A673 (cell line): ENCODE measurements at regions not wholly inside any gene's neighbourhood (a gene's known extent, or its start where the extent isn't known, plus 50 kb on each side); places are given as distances from the start of the nearest gene placed in this dataset.

Experiments used
- BruUV-seq: library from RNA; stranded (reverse); fragments of 400-500 nt; replicated peaks from 2 replicates; lab custom pipeline; 2021; lab: Mats Ljungman, UMichigan
- CTCF ChIA-PET: fragments of 300-600 bp; sonication (Branson Sonifier 250); formaldehyde crosslinking; loops from one replicate; lab custom pipeline; 2022; ENCODE audit warnings: antibody characterized with exemption; lab: Charles Lee
- POLR2A ChIA-PET: fragments of 300-600 bp; sonication (Branson Sonifier 250); formaldehyde crosslinking; loops from one replicate; lab custom pipeline; 2022; ENCODE audit warnings: antibody characterized with exemption; ENCODE audit not compliant: low non-redundant PET; lab: Charles Lee
- DNase-seq: peaks from one replicate; pipeline ENCODE4 v3.0.0-alpha.2; 2015; ENCODE audit warnings: low spot score
- H3K27ac ChIP-seq: fragments of 200-600 bp; sonication (generic); 2 replicates; pipeline ENCODE4 v1.5.1; 2016; ENCODE audit warnings: mixed run types, low read depth, mild to moderate bottlenecking, mixed read lengths, antibody characterized with exemption, low read length; ENCODE audit not compliant: poor library complexity, severe bottlenecking
- H3K27me3 ChIP-seq: fragments of 200-600 bp; sonication (generic); replicated peaks from 2 replicates; pipeline ENCODE4 v1.6.1; 2017; ENCODE audit warnings: mixed run types, low read depth, mild to moderate bottlenecking, mixed read lengths, antibody characterized with exemption, low read length; ENCODE audit not compliant: insufficient read depth, poor library complexity
- H3K36me3 ChIP-seq: fragments of 200-600 bp; sonication (generic); 2 replicates; pipeline ENCODE4 v1.6.1; 2016; ENCODE audit warnings: mixed run types, mild to moderate bottlenecking, mixed read lengths, antibody characterized with exemption, low read length; ENCODE audit not compliant: insufficient read depth, poor library complexity, severe bottlenecking
- H3K4me1 ChIP-seq: fragments of 200-600 bp; sonication (generic); 2 replicates; pipeline ENCODE4 v1.6.1; 2017; ENCODE audit warnings: mixed run types, mild to moderate bottlenecking, mixed read lengths, antibody characterized with exemption, low read length; ENCODE audit not compliant: insufficient read depth, poor library complexity, severe bottlenecking
- H3K4me3 ChIP-seq: fragments of 200-600 bp; sonication (generic); 2 replicates; pipeline ENCODE4 v1.5.1; 2016; ENCODE audit warnings: low read depth, mixed run types, mild to moderate bottlenecking, mixed read lengths, low read length; ENCODE audit not compliant: poor library complexity, severe bottlenecking
- H3K9me3 ChIP-seq: fragments of 200-600 bp; sonication (generic); 2 replicates; pipeline ENCODE4 v1.6.1; 2016; ENCODE audit warnings: mixed run types, low read depth, mild to moderate bottlenecking, mixed read lengths, antibody characterized with exemption, low read length; ENCODE audit not compliant: poor library complexity, severe bottlenecking
- CTCF ChIP-seq: fragments of 300-800, 200-600 bp; sonication (generic); conservative IDR thresholded peaks from 2 replicates; pipeline ENCODE4 v1.5.1; 2017; ENCODE audit warnings: low read depth, mild to moderate bottlenecking, antibody characterized with exemption, low read length, moderate library complexity, mixed read lengths
- EZH2 ChIP-seq: fragments of 200-600 bp; sonication (generic); IDR thresholded peaks from 2 replicates; pipeline ENCODE4 v1.6.1; 2017; ENCODE audit warnings: borderline replicate concordance, low read depth, mild to moderate bottlenecking, mixed read lengths, antibody characterized with exemption, low read length; ENCODE audit not compliant: poor library complexity, severe bottlenecking
- intact Hi-C: fragments of 100-400 bp; cut with micrococcal nuclease; formaldehyde crosslinking; loops from one replicate; pipeline ENCODE4 v1.10.0; 2022; ENCODE audit not compliant: unreplicated experiment

- ChIA-PET CTCF (no interaction called here), POLR2A (no interaction called here)
- H3K27ac ChIP-seq, result no peak overlapping the region
- no TSS peak for BruUV-seq
- no peaks in the 10 kb centered on the region for H3K9me3 ChIP-seq
- no peaks in the 10 kb centered on the region for H3K27me3 ChIP-seq
- H3K4me1 ChIP-seq, result peaks cover 9% of the 10 kb centered on the region
- DNase-seq, result no peak
- H3K36me3 ChIP-seq, result no peaks in the 10 kb centered on the region
- intact Hi-C loops, result no loop called here
- H3K4me3 ChIP-seq, result no peak overlapping the region
- TF ChIP-seq EZH2, result no peak
- no peak for TF ChIP-seq CTCF
Observed at GRCh38 chr19:32202244-32202643, 143.2 kb upstream of the ZNF507 start.

- TF ChIP-seq CTCF, result no peak
- no peak for TF ChIP-seq EZH2
- intact Hi-C loops, result no loop called here
- Histone ChIP-seq H3K4me1 (peaks cover 9% of the 10 kb centered on the region), H3K27me3 (no peaks in the 10 kb centered on the region), H3K36me3 (no peaks in the 10 kb centered on the region), H3K27ac (no peak overlapping the region), H3K4me3 (no peak overlapping the region), H3K9me3 (no peaks in the 10 kb centered on the region)
- no peak for DNase-seq
- BruUV-seq, result no TSS peak
- ChIA-PET POLR2A (no interaction called here), CTCF (no interaction called here)
Observed at GRCh38 chr19:32203161-32203560, 142.2 kb upstream of the ZNF507 start.

GRCh38 chr19:32206065-32206464 lies 139.3 kb upstream of the ZNF507 start:
- no peaks in the 10 kb centered on the region for H3K36me3 ChIP-seq
- intact Hi-C loops, result no loop called here
- no peak overlapping the region for H3K27ac ChIP-seq
- TF ChIP-seq EZH2, result no peak
- TF ChIP-seq CTCF, result peak; percentile 24; the same call in 1 of the 2 replicates
- H3K4me3 ChIP-seq, result no peak overlapping the region
- CTCF ChIA-PET, result no interaction called here
- H3K4me1 ChIP-seq, result peaks cover 9% of the 10 kb centered on the region
- no peaks in the 10 kb centered on the region for H3K27me3 ChIP-seq
- BruUV-seq, result no TSS peak
- H3K9me3 ChIP-seq, result no peaks in the 10 kb centered on the region
- peak; percentile 16 for DNase-seq
- POLR2A ChIA-PET, result no interaction called here
